SK-N-SH treated with all-trans-retinoic acid at 6 μM for 48 hours (cell line): ENCODE measurements at regions not wholly inside any gene's neighbourhood (a gene's known extent, or its start where the extent isn't known, plus 50 kb on each side); places are given as distances from the start of the nearest gene placed in this dataset.

Experiments
- ISL1 ChIP-seq: fragments of 250-450 bp; sonication (Bioruptor Pico); IDR thresholded peaks from 2 replicates; pipeline ENCODE4 v2.1.2; 2022; ENCODE audit warnings: mild to moderate bottlenecking, moderate library complexity
- OSR1 ChIP-seq: fragments of 250-450 bp; sonication (Bioruptor Pico); IDR thresholded peaks from 2 replicates; pipeline ENCODE4 v1.8.0; 2022; ENCODE audit warnings: moderate library complexity, mild to moderate bottlenecking, inconsistent platforms
- SNAI2 ChIP-seq: fragments of 250-450 bp; sonication (Bioruptor Pico); IDR thresholded peaks from 2 replicates; pipeline ENCODE4 v1.5.0; 2020; ENCODE audit warnings: mild to moderate bottlenecking, moderate library complexity
- TCF4 ChIP-seq: fragments of 250-450 bp; sonication (Bioruptor Pico); IDR thresholded peaks from 2 replicates; pipeline ENCODE4 v1.8.0; 2021; ENCODE audit warnings: mild to moderate bottlenecking, moderate library complexity, borderline replicate concordance
- ZFP3 ChIP-seq: fragments of 250-450 bp; sonication (Bioruptor Pico); IDR thresholded peaks from 2 replicates; pipeline ENCODE4 v1.5.0; 2020; ENCODE audit warnings: mild to moderate bottlenecking, moderate library complexity
- ZFP30 ChIP-seq: fragments of 450-650 bp; formaldehyde crosslinking; IDR thresholded peaks from 2 replicates; pipeline ENCODE4 v1.5.0; 2022; ENCODE audit warnings: mild to moderate bottlenecking, moderate library complexity
- ZNF565 ChIP-seq: fragments of 450-650 bp; formaldehyde crosslinking; conservative IDR thresholded peaks from 2 replicates; pipeline ENCODE4 v1.5.0; 2020; ENCODE audit warnings: low read depth, mild to moderate bottlenecking, moderate library complexity
- ZNF8 ChIP-seq: fragments of 450-650 bp; formaldehyde crosslinking; IDR thresholded peaks from 2 replicates; pipeline ENCODE4 v1.5.0; 2020; ENCODE audit warnings: mild to moderate bottlenecking, moderate library complexity
- TF ChIP-seq, protein P1 (sequence below): fragments of 250-450 bp; sonication (Bioruptor Pico); IDR thresholded peaks from 2 replicates; pipeline ENCODE4 v1.5.1; 2020; ENCODE audit warnings: low read depth, mild to moderate bottlenecking, moderate library complexity
- TF ChIP-seq, protein P2 (sequence below): fragments of 250-450 bp; sonication (Bioruptor Pico); IDR thresholded peaks from 2 replicates; pipeline ENCODE4 v1.8.0; 2020; ENCODE audit warnings: mild to moderate bottlenecking, moderate library complexity, borderline replicate concordance

DNA sequence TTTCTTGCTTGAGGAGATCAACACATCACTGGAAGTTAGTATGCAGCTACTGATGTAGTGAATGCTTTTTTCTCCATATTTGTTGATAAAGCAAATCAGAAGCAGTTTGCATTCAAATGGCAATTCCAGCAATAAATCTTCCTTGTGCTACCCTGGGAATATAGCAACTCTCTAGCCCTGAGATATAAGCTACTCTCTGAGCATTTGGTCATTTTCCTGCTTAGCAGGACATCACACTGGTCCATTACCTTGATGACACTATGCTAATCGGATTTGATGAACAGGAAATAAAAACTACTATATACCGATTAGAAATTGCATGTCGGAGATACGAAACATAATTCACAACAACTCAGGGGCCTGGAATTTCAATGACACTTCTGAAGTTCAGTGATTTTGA, 152.7 kb downstream of the CBLN2 start:
- TF ChIP-seq ZNF565 (CRISPR knock-in tag) = no peak
- TF ChIP-seq, protein P1, sequence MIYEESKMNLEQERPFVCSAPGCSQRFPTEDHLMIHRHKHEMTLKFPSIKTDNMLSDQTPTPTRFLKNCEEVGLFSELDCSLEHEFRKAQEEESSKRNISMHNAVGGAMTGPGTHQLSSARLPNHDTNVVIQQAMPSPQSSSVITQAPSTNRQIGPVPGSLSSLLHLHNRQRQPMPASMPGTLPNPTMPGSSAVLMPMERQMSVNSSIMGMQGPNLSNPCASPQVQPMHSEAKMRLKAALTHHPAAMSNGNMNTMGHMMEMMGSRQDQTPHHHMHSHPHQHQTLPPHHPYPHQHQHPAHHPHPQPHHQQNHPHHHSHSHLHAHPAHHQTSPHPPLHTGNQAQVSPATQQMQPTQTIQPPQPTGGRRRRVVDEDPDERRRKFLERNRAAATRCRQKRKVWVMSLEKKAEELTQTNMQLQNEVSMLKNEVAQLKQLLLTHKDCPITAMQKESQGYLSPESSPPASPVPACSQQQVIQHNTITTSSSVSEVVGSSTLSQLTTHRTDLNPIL (CRISPR knock-in tag) = no peak
- no peak for TF ChIP-seq ZNF8 (CRISPR knock-in tag)
- no peak for TF ChIP-seq SNAI2 (CRISPR knock-in tag)
- TF ChIP-seq, protein P2, sequence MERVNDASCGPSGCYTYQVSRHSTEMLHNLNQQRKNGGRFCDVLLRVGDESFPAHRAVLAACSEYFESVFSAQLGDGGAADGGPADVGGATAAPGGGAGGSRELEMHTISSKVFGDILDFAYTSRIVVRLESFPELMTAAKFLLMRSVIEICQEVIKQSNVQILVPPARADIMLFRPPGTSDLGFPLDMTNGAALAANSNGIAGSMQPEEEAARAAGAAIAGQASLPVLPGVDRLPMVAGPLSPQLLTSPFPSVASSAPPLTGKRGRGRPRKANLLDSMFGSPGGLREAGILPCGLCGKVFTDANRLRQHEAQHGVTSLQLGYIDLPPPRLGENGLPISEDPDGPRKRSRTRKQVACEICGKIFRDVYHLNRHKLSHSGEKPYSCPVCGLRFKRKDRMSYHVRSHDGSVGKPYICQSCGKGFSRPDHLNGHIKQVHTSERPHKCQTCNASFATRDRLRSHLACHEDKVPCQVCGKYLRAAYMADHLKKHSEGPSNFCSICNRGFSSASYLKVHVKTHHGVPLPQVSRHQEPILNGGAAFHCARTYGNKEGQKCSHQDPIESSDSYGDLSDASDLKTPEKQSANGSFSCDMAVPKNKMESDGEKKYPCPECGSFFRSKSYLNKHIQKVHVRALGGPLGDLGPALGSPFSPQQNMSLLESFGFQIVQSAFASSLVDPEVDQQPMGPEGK (CRISPR knock-in tag) = no peak
- TF ChIP-seq OSR1 (CRISPR knock-in tag) = no peak
- no peak for TF ChIP-seq ZFP30 (CRISPR knock-in tag)
- no peak for TF ChIP-seq TCF4 (CRISPR knock-in tag)
- no peak for TF ChIP-seq ISL1 (CRISPR knock-in tag)
- TF ChIP-seq ZFP3 (CRISPR knock-in tag) = no peak
